Neural cell (in vitro differentiated cells): ENCODE measurements at regions not wholly inside any gene's neighbourhood (a gene's known extent, or its start where the extent isn't known, plus 50 kb on each side); places are given as distances from the start of the nearest gene placed in this dataset.

Experiments
- H2AFZ ChIP-seq: fragments of 200-600, 300-800 bp; sonication (generic), shearing (Covaris generic); 2 replicates; pipeline ENCODE4 v1.6.0; 2014; ENCODE audit warnings: low read depth, mild to moderate bottlenecking, antibody characterized with exemption, low read length, moderate library complexity
- H3F3A ChIP-seq: fragments of 200-600 bp; shearing (Covaris generic); 2 replicates; pipeline ENCODE4 v1.6.1; 2016; ENCODE audit warnings: mild to moderate bottlenecking, moderate library complexity, mixed read lengths, antibody characterized with exemption, low read length; ENCODE audit not compliant: insufficient read depth, poor library complexity, severe bottlenecking
- H3K27ac ChIP-seq: fragments of 200-600, 300-800 bp; sonication (generic), shearing (Covaris generic); 2 replicates; pipeline ENCODE4 v1.5.1; 2014; ENCODE audit warnings: mild to moderate bottlenecking, low read length, moderate library complexity
- H3K27me3 ChIP-seq: fragments of 300-800, 200-600 bp; sonication (generic), shearing (Covaris generic); 2 replicates; pipeline ENCODE4 v1.6.0; 2014; ENCODE audit warnings: mild to moderate bottlenecking, low read depth, low read length, moderate library complexity; ENCODE audit not compliant: insufficient read depth
- H3K36me3 ChIP-seq: fragments of 300-800, 200-600 bp; sonication (generic), shearing (Covaris generic); 2 replicates; pipeline ENCODE4 v1.5.1; 2014; ENCODE audit warnings: mild to moderate bottlenecking, antibody characterized with exemption, low read length, moderate library complexity; ENCODE audit not compliant: insufficient read depth
- H3K4me2 ChIP-seq: fragments of 300-800, 200-600 bp; sonication (generic), shearing (Covaris generic); 2 replicates; pipeline ENCODE4 v1.6.0; 2014; ENCODE audit warnings: mild to moderate bottlenecking, low read length
- H3K4me3 ChIP-seq: fragments of 300-800, 200-600 bp; sonication (generic), shearing (Covaris generic); 2 replicates; pipeline ENCODE4 v1.5.1; 2014; ENCODE audit warnings: mild to moderate bottlenecking, low read length, moderate library complexity
- H3K79me2 ChIP-seq: fragments of 200-600 bp; shearing (Covaris generic); replicated peaks from 2 replicates; pipeline ENCODE4 v1.6.0; 2014; ENCODE audit warnings: mild to moderate bottlenecking, low read length, moderate library complexity; ENCODE audit not compliant: insufficient read depth
- H3K9ac ChIP-seq: fragments of 300-800, 200-600 bp; sonication (generic), shearing (Covaris generic); 2 replicates; pipeline ENCODE4 v1.6.1; 2016; ENCODE audit warnings: mild to moderate bottlenecking, low read length, mixed read lengths
- H3K9me2 ChIP-seq: fragments of 200-600 bp; shearing (Covaris generic); 2 replicates; pipeline ENCODE4 v1.6.1; 2016; ENCODE audit warnings: mild to moderate bottlenecking, low read length, mixed read lengths; ENCODE audit not compliant: insufficient read depth
- H3K9me3 ChIP-seq: fragments of 200-600, 300-800 bp; sonication (generic), shearing (Covaris generic); 2 replicates; pipeline ENCODE4 v1.6.1; 2016; ENCODE audit warnings: mild to moderate bottlenecking, mixed run types, low read length, moderate library complexity, mixed read lengths
- H4K20me1 ChIP-seq: fragments of 200-600 bp; shearing (Covaris generic); 2 replicates; pipeline ENCODE4 v1.6.1; 2016; ENCODE audit warnings: mild to moderate bottlenecking, mixed run types; ENCODE audit not compliant: insufficient read depth
- CTCF ChIP-seq: fragments of 450-650 bp; IDR thresholded peaks from 2 replicates; pipeline ENCODE4 v1.5.1; 2014; ENCODE audit warnings: antibody characterized with exemption, mild to moderate bottlenecking, moderate library complexity; ENCODE audit not compliant: poor library complexity, severe bottlenecking
- EP300 ChIP-seq: fragments of 450-650 bp; conservative IDR thresholded peaks from 2 replicates; pipeline ENCODE4 v1.6.1; 2014; ENCODE audit warnings: antibody characterized with exemption, mild to moderate bottlenecking, moderate library complexity; ENCODE audit not compliant: poor library complexity, severe bottlenecking
- EZH2 ChIP-seq: fragments of 200-600, 300-800 bp; shearing (Covaris generic), sonication (generic); IDR thresholded peaks from 2 replicates; pipeline ENCODE4 v1.6.1; 2014; ENCODE audit warnings: antibody characterized with exemption, low read length, borderline replicate concordance, mild to moderate bottlenecking; ENCODE audit not compliant: insufficient read depth, poor library complexity, severe bottlenecking
- MXI1 ChIP-seq: fragments of 450-650 bp; conservative IDR thresholded peaks from 2 replicates; pipeline ENCODE4 v1.6.1; 2014; ENCODE audit warnings: antibody characterized with exemption, mild to moderate bottlenecking; ENCODE audit not compliant: poor library complexity, severe bottlenecking
- POLR2AphosphoS5 ChIP-seq: IDR thresholded peaks from 2 replicates; pipeline ENCODE4 v1.6.1; 2012
- RAD21 ChIP-seq: fragments of 450-650 bp; conservative IDR thresholded peaks from 2 replicates; pipeline ENCODE4 v1.6.1; 2014; ENCODE audit warnings: antibody characterized with exemption, mild to moderate bottlenecking, moderate library complexity
- REST ChIP-seq: IDR thresholded peaks from 2 replicates; pipeline ENCODE4 v1.6.1; 2012; ENCODE audit warnings: borderline replicate concordance
- SMC3 ChIP-seq: fragments of 450-650 bp; conservative IDR thresholded peaks from 2 replicates; pipeline ENCODE4 v1.6.1; 2014; ENCODE audit warnings: antibody characterized with exemption, mild to moderate bottlenecking, moderate library complexity; ENCODE audit not compliant: poor library complexity
- TAF1 ChIP-seq: IDR thresholded peaks from 2 replicates; pipeline ENCODE4 v1.6.1; 2012; ENCODE audit warnings: low read depth

GRCh38 chr4:189510601-189511000 lies 430.1 kb upstream of the FRG1 start:
- no peaks in the 10 kb centered on the region for H3K79me2 ChIP-seq
- no peak overlapping the region for H3K4me2 ChIP-seq
- TF ChIP-seq CTCF: no peak
- no peak for TF ChIP-seq SMC3
- TF ChIP-seq EZH2: no peak
- TF ChIP-seq MXI1: no peak
- no peak for TF ChIP-seq POLR2AphosphoS5
- TF ChIP-seq REST: no peak
- no peak for TF ChIP-seq TAF1
- no peak for TF ChIP-seq EP300
- no peak for TF ChIP-seq RAD21
- H3K9me2 ChIP-seq: no peaks in the 10 kb centered on the region
- H3K36me3 ChIP-seq: no peaks in the 10 kb centered on the region
- H3K9me3 ChIP-seq: no peaks in the 10 kb centered on the region
- no peaks in the 10 kb centered on the region for H4K20me1 ChIP-seq
- no peak overlapping the region for H3K9ac ChIP-seq
- H3F3A ChIP-seq: no peaks in the 10 kb centered on the region
- no peaks in the 10 kb centered on the region for H3K27me3 ChIP-seq
- no peak overlapping the region for H3K27ac ChIP-seq
- H3K4me3 ChIP-seq: no peak overlapping the region
- H2AFZ ChIP-seq: no peak overlapping the region

- H3K9ac ChIP-seq: no peak overlapping the region
- TF ChIP-seq REST: no peak
- no peaks in the 10 kb centered on the region for H4K20me1 ChIP-seq
- no peak overlapping the region for H3K4me3 ChIP-seq
- no peaks in the 10 kb centered on the region for H3K36me3 ChIP-seq
- H3F3A ChIP-seq: no peaks in the 10 kb centered on the region
- H3K9me3 ChIP-seq: no peaks in the 10 kb centered on the region
- no peak overlapping the region for H3K4me2 ChIP-seq
- H3K27me3 ChIP-seq: no peaks in the 10 kb centered on the region
- no peak overlapping the region for H2AFZ ChIP-seq
- H3K79me2 ChIP-seq: no peaks in the 10 kb centered on the region
- no peaks in the 10 kb centered on the region for H3K9me2 ChIP-seq
- no peak overlapping the region for H3K27ac ChIP-seq
Measured at GRCh38 chr4:189511581-189511980, 429.1 kb upstream of the FRG1 start.
